Astrocyte of the spinal cord (primary cell): ENCODE measurements at regions not wholly inside any gene's neighbourhood (a gene's known extent, or its start where the extent isn't known, plus 50 kb on each side); places are given as distances from the start of the nearest gene placed in this dataset.
A peak's percentile ranks its signal among the peaks of the same experiment; 100 is the strongest.

ENCODE experiments used
- DNase-seq: peaks from one replicate; pipeline ENCODE4 v3.0.0; 2011; ENCODE audit warnings: low read depth, low spot score
- H3K4me3 ChIP-seq: 2 replicates; pipeline ENCODE4 v1.5.1; 2011; ENCODE audit warnings: low read depth, mild to moderate bottlenecking, low read length, moderate library complexity
- in situ Hi-C: cut with HindIII; loops from 2 replicates; pipeline ENCODE4 v1.10.0; 2017; ENCODE audit warnings: low sequenced_read_pairs
- TF ChIP-seq, protein P1 (sequence below): IDR thresholded peaks from 2 replicates; pipeline ENCODE4 v1.5.1; 2012; ENCODE audit warnings: low read depth, mild to moderate bottlenecking, low read length, inconsistent platforms

DNA sequence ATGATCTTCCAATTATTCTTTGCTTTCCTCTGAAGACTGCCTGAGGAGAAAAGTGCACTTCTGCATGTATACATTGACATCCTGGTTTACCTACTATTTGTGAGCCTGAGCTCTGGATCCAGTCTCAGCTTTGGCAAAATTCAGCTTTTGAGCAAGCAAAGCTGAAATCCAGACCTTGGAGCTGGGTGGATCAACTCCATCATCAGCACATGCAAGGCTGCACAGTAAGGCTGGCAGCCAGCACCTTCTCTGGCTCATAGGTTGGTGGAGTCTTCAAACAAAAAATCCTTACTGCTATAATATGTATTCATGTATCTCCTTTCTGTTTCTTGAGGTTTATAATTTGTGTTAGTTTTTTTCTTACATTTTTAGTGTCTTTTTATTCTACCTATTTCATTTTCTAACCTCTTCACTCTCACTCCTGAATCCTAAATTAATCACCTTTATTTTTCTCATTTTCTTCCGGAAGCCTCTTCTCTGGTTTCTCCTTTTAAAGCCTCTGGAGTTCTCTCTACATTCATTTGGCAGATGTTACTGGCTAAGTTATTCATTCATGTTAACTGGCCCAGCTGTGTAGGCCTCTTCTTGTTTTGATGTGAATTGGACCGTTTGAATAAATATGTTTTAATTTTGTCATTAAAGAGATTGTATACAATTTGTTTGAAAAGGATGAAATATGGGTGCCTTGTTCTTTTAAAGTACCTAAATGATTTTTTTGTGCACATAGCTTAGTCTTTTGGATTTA is 224.8 kb downstream of the DACT1 start:
- TF ChIP-seq, protein P1, sequence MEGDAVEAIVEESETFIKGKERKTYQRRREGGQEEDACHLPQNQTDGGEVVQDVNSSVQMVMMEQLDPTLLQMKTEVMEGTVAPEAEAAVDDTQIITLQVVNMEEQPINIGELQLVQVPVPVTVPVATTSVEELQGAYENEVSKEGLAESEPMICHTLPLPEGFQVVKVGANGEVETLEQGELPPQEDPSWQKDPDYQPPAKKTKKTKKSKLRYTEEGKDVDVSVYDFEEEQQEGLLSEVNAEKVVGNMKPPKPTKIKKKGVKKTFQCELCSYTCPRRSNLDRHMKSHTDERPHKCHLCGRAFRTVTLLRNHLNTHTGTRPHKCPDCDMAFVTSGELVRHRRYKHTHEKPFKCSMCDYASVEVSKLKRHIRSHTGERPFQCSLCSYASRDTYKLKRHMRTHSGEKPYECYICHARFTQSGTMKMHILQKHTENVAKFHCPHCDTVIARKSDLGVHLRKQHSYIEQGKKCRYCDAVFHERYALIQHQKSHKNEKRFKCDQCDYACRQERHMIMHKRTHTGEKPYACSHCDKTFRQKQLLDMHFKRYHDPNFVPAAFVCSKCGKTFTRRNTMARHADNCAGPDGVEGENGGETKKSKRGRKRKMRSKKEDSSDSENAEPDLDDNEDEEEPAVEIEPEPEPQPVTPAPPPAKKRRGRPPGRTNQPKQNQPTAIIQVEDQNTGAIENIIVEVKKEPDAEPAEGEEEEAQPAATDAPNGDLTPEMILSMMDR = no peak
- no peak for DNase-seq
- in situ Hi-C loops = no loop called here
- H3K4me3 ChIP-seq = no peak overlapping the region

DNA sequence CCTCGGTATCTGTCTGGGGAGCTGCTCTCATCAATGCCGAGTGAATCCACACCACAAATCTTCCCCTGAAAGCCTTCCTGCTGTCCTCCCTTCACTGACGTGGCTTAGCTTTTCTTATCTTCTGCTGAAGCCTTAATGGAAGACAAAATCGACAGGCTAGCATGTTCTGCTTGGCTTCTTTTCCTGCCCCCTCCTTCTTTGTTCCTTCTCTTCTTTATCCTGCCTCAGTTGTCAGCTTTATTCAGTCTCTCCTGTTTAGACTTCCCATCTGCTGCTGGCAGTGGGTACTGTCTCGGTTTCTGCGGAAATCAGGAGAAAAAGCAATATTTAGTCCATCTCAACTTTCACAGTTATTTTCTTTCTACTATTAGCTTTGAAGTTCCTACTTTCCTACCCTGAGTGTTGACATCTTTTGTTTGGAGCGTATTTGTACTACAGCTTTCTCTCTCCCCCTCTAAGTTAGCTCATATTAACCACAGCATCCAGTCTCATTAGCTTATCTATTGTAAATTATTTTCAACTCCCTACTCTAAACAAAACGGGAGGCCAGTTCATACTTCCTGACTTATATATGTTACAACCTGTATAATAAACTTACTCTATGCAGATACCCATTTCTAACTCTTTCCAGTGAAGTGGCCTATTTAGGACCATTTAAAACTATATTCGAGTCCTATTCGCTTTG is 226.0 kb downstream of the DACT1 start:
- in situ Hi-C loops = no loop called here
- no peak overlapping the region for H3K4me3 ChIP-seq
- DNase-seq = no peak
- TF ChIP-seq, protein P1 = no peak

DNA sequence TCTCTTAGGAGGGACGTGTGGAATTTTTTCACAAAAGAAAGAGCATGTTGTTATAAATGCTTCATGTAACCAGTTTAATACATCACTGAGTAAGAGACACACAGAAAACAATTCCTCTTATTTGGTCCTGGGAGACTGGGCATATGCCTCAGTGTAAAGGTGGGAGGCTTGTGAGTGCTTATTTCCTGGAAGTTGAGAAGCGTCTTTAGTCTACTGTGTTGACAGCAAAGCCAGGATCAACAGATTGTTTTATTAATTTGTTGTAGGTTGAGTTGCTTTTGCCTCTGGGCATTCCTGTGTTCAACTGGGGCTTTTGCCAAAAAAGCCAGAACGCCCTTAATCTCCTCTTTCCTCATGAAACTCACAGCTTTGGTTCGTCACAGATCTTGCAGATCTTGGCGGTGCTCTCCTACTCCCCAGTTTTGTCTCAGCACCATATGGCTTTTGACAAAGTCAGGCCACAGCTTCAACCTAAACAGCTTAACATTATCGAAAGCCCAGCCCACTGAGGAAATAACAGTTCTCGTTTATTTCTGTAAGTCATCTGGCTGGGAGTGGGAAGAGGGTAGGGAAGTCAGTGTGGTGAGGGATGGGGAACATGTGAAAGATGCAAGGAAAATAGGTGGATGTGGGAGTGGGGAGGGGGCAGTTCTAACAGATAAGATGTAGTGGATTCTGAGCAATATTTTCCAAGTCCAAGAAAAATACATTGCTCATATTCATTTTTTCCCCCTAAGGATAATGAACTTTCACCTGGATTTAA is 227.2 kb downstream of the DACT1 start:
- TF ChIP-seq, protein P1 = no peak
- in situ Hi-C loops = no loop called here
- peak; percentile 15 for DNase-seq
- no peak overlapping the region for H3K4me3 ChIP-seq

DNA sequence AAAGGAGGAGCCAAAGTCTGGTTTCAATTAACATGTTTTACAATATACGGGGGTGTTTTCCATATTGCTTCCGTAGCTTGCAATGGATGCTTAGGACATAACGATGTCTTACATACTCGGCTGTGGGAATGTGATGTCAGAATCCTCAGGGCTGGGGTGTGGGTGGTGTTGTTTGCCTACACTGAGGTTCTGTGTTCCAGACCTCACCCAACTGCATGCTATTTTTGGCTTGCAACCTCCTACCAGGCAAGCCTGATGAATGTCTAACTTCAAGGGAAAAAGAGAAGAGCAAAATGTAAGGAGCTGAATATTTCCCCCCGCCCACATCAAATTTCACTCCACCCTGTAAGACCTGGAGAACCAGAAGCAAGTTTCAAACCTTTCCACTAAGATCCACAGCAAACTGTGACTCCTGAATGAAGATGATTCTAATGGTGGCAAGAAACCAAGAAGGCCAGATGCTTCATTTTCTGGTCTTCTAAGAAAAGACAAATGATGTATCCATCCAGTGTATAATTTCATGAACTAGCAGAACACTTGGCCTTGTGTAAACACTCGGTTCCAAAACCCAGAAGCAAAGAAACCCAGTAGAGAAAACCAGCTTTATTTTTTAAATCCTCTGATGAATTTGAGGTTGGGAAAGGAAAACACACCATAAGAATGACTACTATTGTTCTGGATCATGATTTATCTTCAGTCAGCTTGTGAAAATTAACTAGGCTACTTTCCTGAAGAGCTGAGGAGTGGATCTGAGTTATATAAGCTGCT is 227.9 kb downstream of the DACT1 start:
- in situ Hi-C loops = no loop called here
- DNase-seq = no peak
- H3K4me3 ChIP-seq = no peak overlapping the region
- TF ChIP-seq, protein P1 = no peak

DNA sequence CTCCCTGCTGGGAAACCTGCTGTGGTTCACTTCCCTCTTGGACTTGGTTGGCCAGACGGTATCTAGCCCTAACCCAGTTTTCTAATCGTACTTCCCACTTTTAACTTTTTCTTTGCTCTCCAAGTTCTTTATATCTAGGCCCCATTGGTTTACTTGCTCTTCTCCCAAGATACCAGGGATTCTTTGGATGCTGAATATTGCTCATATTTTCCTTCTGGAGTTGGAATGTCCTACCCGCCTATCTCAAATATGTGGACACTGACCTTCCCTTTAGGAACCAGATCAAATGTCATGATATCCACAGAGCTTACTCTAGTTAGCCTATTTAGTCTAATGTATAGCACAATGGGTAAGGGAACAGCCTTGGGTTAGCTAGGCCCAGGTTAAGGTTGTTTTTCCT is 228.6 kb downstream of the DACT1 start:
- no peak for DNase-seq
- in situ Hi-C loops = no loop called here
- no peak overlapping the region for H3K4me3 ChIP-seq
- TF ChIP-seq, protein P1 = no peak

- TF ChIP-seq, protein P1 = no peak
- no peak overlapping the region for H3K4me3 ChIP-seq
- in situ Hi-C loops = no loop called here
- no peak for DNase-seq
Observed at GRCh38 chr14:58870961-58871360, 233.2 kb downstream of the DACT1 start.
